Activated CD4-positive, alpha-beta T cell treated with anti-CD3 and anti-CD28 coated beads, Interleukin-2, Interleukin-6, amounts not matched to agents 100 ng/mL and 50 ng/mL, durations not matched to agents 16 hours and 8 hours (primary cell): ENCODE measurements at regions not wholly inside any gene's neighbourhood (a gene's known extent, or its start where the extent isn't known, plus 50 kb on each side); places are given as distances from the start of the nearest gene placed in this dataset.

Experiments
- DNase-seq: peaks from one replicate; pipeline ENCODE4 v3.0.0-alpha.2; 2020

GRCh38 chr6:139920027-139920775, 545.8 kb upstream of the CITED2 start:
- DNase-seq: no peak

- DNase-seq: no peak
These were observed 544.9 kb upstream of the CITED2 start for GRCh38 chr6:139919107-139920026.

- no peak for DNase-seq
These were observed 543.6 kb upstream of the CITED2 start for GRCh38 chr6:139917951-139918630.

GRCh38 chr6:139914910-139915309, 540.5 kb upstream of the CITED2 start:
- no peak for DNase-seq

- DNase-seq: no peak
These were observed 538.4 kb upstream of the CITED2 start for GRCh38 chr6:139912735-139913400.

- no peak for DNase-seq
These were observed 535.5 kb upstream of the CITED2 start for GRCh38 chr6:139909992-139910391.

- no peak for DNase-seq
These were observed 531.1 kb upstream of the CITED2 start for GRCh38 chr6:139905404-139906052.

GRCh38 chr6:139904568-139904967, 530.1 kb upstream of the CITED2 start:
- DNase-seq: no peak

GRCh38 chr6:139904158-139904533, 529.7 kb upstream of the CITED2 start:
- DNase-seq: no peak

- peak; percentile 7 for DNase-seq
These were observed 529.1 kb upstream of the CITED2 start for GRCh38 chr6:139903411-139904157.

GRCh38 chr6:139895205-139895793, 520.9 kb upstream of the CITED2 start:
- no peak for DNase-seq

- no peak for DNase-seq
These were observed 519.8 kb upstream of the CITED2 start for GRCh38 chr6:139894271-139894670.

- no peak for DNase-seq
These were observed 517.0 kb upstream of the CITED2 start for GRCh38 chr6:139891471-139891870.

- DNase-seq: no peak
These were observed 514.3 kb upstream of the CITED2 start for GRCh38 chr6:139888681-139889122.

GRCh38 chr6:139887275-139887674, 512.8 kb upstream of the CITED2 start:
- no peak for DNase-seq

GRCh38 chr6:139886396-139886795, 511.9 kb upstream of the CITED2 start:
- no peak for DNase-seq

- no peak for DNase-seq
These were observed 511.5 kb upstream of the CITED2 start for GRCh38 chr6:139885909-139886308.

- no peak for DNase-seq
These were observed 509.3 kb upstream of the CITED2 start for GRCh38 chr6:139883776-139884175.

- no peak for DNase-seq
These were observed 508.7 kb upstream of the CITED2 start for GRCh38 chr6:139882977-139883728.

GRCh38 chr6:139882234-139882633, 507.8 kb upstream of the CITED2 start:
- DNase-seq: no peak
